ENCODE measurements at regions not wholly inside any gene's neighbourhood (a gene's known extent, or its start where the extent isn't known, plus 50 kb on each side); places are given as distances from the start of the nearest gene placed in this dataset.

DNA sequence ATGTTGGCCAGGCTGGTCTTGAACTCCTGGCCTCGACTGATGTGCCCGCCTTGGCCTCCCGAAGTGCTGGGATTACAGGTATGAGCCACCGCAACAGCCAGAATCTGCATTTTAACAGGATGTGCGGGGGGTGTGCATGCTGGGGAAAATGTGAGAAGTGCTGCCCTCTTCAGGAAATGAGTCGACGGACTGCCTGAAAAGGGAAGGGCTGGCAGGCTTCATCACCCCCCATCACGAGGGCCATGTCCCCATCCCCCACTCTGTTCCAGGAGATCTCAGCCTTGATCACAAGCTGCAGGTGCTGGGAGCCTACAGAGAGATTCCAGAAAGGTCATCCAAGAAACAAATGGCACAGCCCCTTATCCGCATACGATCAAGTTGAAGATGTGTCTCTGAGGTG, 195.3 kb upstream of the RPL38 start:
- TF ChIP-seq POLR2A (IDR thresholded peaks at IDR 0.05) = no peak
- TF ChIP-seq, protein P1, sequence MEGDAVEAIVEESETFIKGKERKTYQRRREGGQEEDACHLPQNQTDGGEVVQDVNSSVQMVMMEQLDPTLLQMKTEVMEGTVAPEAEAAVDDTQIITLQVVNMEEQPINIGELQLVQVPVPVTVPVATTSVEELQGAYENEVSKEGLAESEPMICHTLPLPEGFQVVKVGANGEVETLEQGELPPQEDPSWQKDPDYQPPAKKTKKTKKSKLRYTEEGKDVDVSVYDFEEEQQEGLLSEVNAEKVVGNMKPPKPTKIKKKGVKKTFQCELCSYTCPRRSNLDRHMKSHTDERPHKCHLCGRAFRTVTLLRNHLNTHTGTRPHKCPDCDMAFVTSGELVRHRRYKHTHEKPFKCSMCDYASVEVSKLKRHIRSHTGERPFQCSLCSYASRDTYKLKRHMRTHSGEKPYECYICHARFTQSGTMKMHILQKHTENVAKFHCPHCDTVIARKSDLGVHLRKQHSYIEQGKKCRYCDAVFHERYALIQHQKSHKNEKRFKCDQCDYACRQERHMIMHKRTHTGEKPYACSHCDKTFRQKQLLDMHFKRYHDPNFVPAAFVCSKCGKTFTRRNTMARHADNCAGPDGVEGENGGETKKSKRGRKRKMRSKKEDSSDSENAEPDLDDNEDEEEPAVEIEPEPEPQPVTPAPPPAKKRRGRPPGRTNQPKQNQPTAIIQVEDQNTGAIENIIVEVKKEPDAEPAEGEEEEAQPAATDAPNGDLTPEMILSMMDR (IDR thresholded peaks at IDR 0.05) = no peak
- TF ChIP-seq EP300 (IDR thresholded peaks at IDR 0.05) = no peak
- DNase-seq (ENCODE audit: low spot score in 2 of 2) = no peak

DNA sequence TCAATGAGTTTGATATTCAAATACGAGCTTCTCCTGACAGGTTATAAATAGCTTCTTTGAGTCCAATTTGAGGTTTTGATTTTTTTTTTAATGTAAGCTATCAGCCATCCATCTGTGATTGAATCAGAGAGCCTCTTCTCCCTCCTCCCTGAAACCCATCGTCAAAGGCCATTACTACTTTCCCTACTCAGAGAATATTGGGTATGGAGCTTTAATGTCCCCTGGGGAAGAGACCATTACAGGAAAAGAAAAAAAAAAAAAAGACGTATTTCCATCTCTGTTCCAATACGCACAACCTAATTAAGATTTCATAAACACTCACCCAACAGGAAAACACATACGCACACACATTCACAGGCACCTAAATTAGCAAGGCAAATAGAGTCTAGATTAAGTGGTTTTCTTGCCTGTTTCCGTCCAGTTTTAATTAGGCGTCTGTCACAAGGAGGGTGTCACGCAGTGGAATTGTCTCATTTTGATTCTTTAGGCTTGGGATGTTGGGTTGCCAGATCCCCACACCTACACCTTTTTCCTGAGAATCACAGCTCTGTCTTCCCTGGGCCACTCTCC, 194.3 kb upstream of the RPL38 start:
- Histone ChIP-seq H3K36me3 (no peaks in the 10 kb centered on the region), H3K4me1 (no peaks in the 10 kb centered on the region), H3K27ac (no peak overlapping the region), H3K4me3 (no peak overlapping the region), H3K27me3 (peaks cover 0 to 19% of the 10 kb centered on the region in 2 donors), H3K9me3 (no peaks in the 10 kb centered on the region)
- DNase-seq (ENCODE audit: low spot score in 2 of 2) = no peak
- no peak for TF ChIP-seq EP300 (IDR thresholded peaks at IDR 0.05)
- TF ChIP-seq POLR2A (IDR thresholded peaks at IDR 0.05) = no peak
- TF ChIP-seq, protein P1 (IDR thresholded peaks at IDR 0.05) = no peak
- 66 to 69% methylated on average over 8 of the region's 8 CpGs for WGBS, 2 donors

More for the DNA sequence above, 195.3 kb upstream of the RPL38 start:
- H3K27me3 ChIP-seq = peaks cover 0 to 19% of the 10 kb centered on the region in 2 donors
- 30 to 34% methylated on average over 10 of the region's 10 CpGs for WGBS, 2 donors
- no peaks in the 10 kb centered on the region for H3K4me1 ChIP-seq
- no peak overlapping the region for H3K4me3 ChIP-seq
- no peaks in the 10 kb centered on the region for H3K9me3 ChIP-seq
- H3K27ac ChIP-seq = no peak overlapping the region
- H3K36me3 ChIP-seq = no peaks in the 10 kb centered on the region

DNA sequence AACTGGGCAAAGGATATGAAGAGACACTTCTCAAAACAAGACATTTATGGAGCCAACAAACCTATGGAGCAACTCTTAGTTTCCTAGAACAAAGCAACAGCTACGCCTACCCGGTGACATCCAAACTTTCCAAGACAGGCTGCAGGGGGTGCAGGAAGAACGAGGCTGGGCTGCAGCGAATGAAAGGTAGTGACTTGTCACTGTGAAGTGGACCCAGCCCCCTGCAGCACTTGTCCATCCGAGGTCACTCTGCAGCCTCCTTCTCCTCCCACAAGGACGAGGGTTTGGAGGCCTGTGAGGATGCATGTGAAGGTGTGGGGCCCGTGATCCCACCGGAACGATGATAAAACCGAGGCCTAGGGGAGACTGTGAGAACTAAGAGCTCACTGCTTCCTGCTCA, 192.6 kb upstream of the RPL38 start:
- WGBS, 2 donors = 75 to 79% methylated on average over 10 of the region's 10 CpGs
- peaks cover 0 to 23% of the 10 kb centered on the region in 2 donors for H3K27me3 ChIP-seq
- peaks cover 0 to 7% (median 0%) of the 10 kb centered on the region in 4 donors for H3K9me3 ChIP-seq
- no peak overlapping the region for H3K4me3 ChIP-seq
- H3K27ac ChIP-seq = no peak overlapping the region
- no peak for DNase-seq (ENCODE audit: low spot score in 2 of 2)
- TF ChIP-seq EP300 (IDR thresholded peaks at IDR 0.05) (no peak), POLR2A (IDR thresholded peaks at IDR 0.05) (no peak)
- TF ChIP-seq, protein P1 (IDR thresholded peaks at IDR 0.05) = no peak
- no peaks in the 10 kb centered on the region for H3K4me1 ChIP-seq
- no peaks in the 10 kb centered on the region for H3K36me3 ChIP-seq

DNA sequence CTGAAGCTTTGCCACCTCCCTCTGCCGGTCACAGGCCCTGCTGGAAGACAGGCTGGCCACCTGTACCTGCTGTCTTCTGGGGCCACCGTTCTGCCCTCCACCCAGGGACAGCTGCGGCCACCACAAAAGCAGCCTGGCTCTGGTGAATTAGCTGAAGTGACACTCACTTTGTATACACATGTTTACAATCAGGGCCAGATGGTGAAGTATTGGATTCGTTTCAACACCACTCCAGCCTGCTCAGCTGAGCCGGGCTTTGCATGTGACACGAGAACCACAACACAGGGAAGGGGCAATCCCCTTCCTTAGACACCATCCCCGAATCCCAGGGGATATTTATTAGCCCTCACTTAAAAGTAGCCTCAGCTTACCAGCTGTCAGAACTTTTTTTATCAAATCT, 191.5 kb upstream of the RPL38 start:
- Histone ChIP-seq H3K36me3 (no peaks in the 10 kb centered on the region), H3K27me3 (peaks cover 0 to 26% of the 10 kb centered on the region in 2 donors), H3K4me3 (no peak overlapping the region), H3K27ac (no peak overlapping the region), H3K4me1 (no peaks in the 10 kb centered on the region), H3K9me3 (peaks cover 0 to 7% (median 0%) of the 10 kb centered on the region in 4 donors)
- no peak for TF ChIP-seq EP300 (IDR thresholded peaks at IDR 0.05)
- no peak for TF ChIP-seq POLR2A (IDR thresholded peaks at IDR 0.05)
- TF ChIP-seq, protein P1 (IDR thresholded peaks at IDR 0.05) = no peak
- 31 to 48% methylated on average over 7 of the region's 7 CpGs for WGBS, 2 donors
- DNase-seq (ENCODE audit: low spot score in 2 of 2) = no peak

DNA sequence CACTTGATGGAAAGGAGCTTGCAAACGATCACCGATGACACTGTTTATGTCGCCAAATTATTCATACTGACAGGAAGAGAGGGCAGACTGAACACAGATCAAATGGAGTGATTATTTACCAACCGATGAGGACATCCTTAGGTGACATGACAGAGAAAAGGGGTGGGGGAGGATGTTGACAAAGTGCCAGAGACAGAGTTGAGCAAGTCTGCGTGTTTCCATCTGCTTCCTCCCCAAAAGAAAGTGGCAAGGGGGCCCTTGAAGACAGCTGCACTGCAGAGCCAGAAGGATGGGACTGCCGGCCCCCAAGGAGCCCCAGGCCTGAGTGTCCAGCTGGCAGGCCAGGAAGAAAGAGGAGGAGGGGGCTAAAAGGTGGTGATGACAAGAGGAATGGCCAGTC, 191.0 kb upstream of the RPL38 start:
- no peak for TF ChIP-seq POLR2A (IDR thresholded peaks at IDR 0.05)
- TF ChIP-seq, protein P1 (IDR thresholded peaks at IDR 0.05) = no peak
- no peak for TF ChIP-seq EP300 (IDR thresholded peaks at IDR 0.05)
- H3K9me3 ChIP-seq = peaks cover 0 to 7% (median 0%) of the 10 kb centered on the region in 4 donors
- no peaks in the 10 kb centered on the region for H3K36me3 ChIP-seq
- peaks cover 0 to 24% of the 10 kb centered on the region in 2 donors for H3K27me3 ChIP-seq
- no peak overlapping the region for H3K27ac ChIP-seq
- H3K4me3 ChIP-seq = no peak overlapping the region
- no peaks in the 10 kb centered on the region for H3K4me1 ChIP-seq
- WGBS, 2 donors = 35 to 42% methylated on average over 6 of the region's 6 CpGs
- DNase-seq (ENCODE audit: low spot score in 2 of 2) = no peak

Measured in tibial nerve (tissue), 4 donors.